NCI-H146 treated with DMSO at 0.1 percent for 48 hours (cell line): ENCODE measurements at regions not wholly inside any gene's neighbourhood (a gene's known extent, or its start where the extent isn't known, plus 50 kb on each side); places are given as distances from the start of the nearest gene placed in this dataset.
"Not testable (repeated sequence)": the region's sequence is repeated elsewhere in the genome, so short reads cannot be mapped to it uniquely, and the experiment has no call there.

ENCODE experiments used
- DNase-seq: peaks from one replicate; lab custom pipeline; 2025; ENCODE audit not compliant: unreplicated experiment; lab: John Stamatoyannopoulos, UW

GRCh38 chr10:118870467-118871243 is 115.9 kb upstream of the CACUL1 start:
- DNase-seq, result no peak

GRCh38 chr10:118871244-118871865 is 116.6 kb upstream of the CACUL1 start:
- no peak for DNase-seq

GRCh38 chr10:118873091-118873737 is 118.4 kb upstream of the CACUL1 start:
- no peak for DNase-seq

GRCh38 chr10:118873738-118874105 is 119.0 kb upstream of the CACUL1 start:
- no peak for DNase-seq

GRCh38 chr10:118874171-118874570 is 119.4 kb upstream of the CACUL1 start:
- no peak for DNase-seq

- DNase-seq, result no peak
Observed at GRCh38 chr10:118875087-118875486, 120.3 kb upstream of the CACUL1 start.

- no peak for DNase-seq
Observed at GRCh38 chr10:118882741-118883140, 128.0 kb upstream of the CACUL1 start.

- no peak for DNase-seq
Observed at GRCh38 chr10:118892255-118892654, 137.3 kb upstream of the NANOS1 start.

GRCh38 chr10:118894891-118895290 is 134.6 kb upstream of the NANOS1 start:
- DNase-seq, result not testable (repeated sequence)

GRCh38 chr10:118900617-118901016 is 128.9 kb upstream of the NANOS1 start:
- no peak for DNase-seq

GRCh38 chr10:118901380-118901779 is 128.1 kb upstream of the NANOS1 start:
- no peak for DNase-seq

- DNase-seq, result no peak
Observed at GRCh38 chr10:118901906-118902305, 127.6 kb upstream of the NANOS1 start.

GRCh38 chr10:118902656-118903055 is 126.9 kb upstream of the NANOS1 start:
- DNase-seq, result not testable (repeated sequence)

GRCh38 chr10:118903251-118903650 is 126.3 kb upstream of the NANOS1 start:
- no peak for DNase-seq

- no peak for DNase-seq
Observed at GRCh38 chr10:118903691-118904090, 125.8 kb upstream of the NANOS1 start.

- no peak for DNase-seq
Observed at GRCh38 chr10:118904286-118904685, 125.2 kb upstream of the NANOS1 start.

- DNase-seq, result no peak
Observed at GRCh38 chr10:118907051-118907450, 122.5 kb upstream of the NANOS1 start.

GRCh38 chr10:118908557-118909256 is 120.8 kb upstream of the NANOS1 start:
- no peak for DNase-seq

- DNase-seq, result no peak
Observed at GRCh38 chr10:118910702-118911101, 118.8 kb upstream of the NANOS1 start.

GRCh38 chr10:118911363-118911762 is 118.2 kb upstream of the NANOS1 start:
- no peak for DNase-seq

- no peak for DNase-seq
Observed at GRCh38 chr10:118912961-118913600, 116.4 kb upstream of the NANOS1 start.
